Lower lobe of right lung (tissue), 2 donors: ENCODE measurements at regions not wholly inside any gene's neighbourhood (a gene's known extent, or its start where the extent isn't known, plus 50 kb on each side); places are given as distances from the start of the nearest gene placed in this dataset.

Experiments used
- ATAC-seq, 2 donors: fragments of 200-7000 bp; cut with Tn5 transposase; one replicate each; pipeline ENCODE4 v1.9.1; 2020 to 2022; ENCODE audit warnings: mild to moderate bottlenecking in 2 of 2, moderate library complexity in 2 of 2
- DNase-seq: peaks from one replicate; pipeline ENCODE4 v3.0.0-alpha.2; 2020
- H3K27ac ChIP-seq: fragments of 200-600 bp; one replicate; pipeline ENCODE4 v1.8.0; 2022
- H3K27me3 ChIP-seq: fragments of 200-600 bp; one replicate; pipeline ENCODE4 v1.8.0; 2022; ENCODE audit warnings: low read depth
- H3K36me3 ChIP-seq: fragments of 200-600 bp; one replicate; pipeline ENCODE4 v1.8.0; 2022; ENCODE audit warnings: mild to moderate bottlenecking
- H3K4me1 ChIP-seq: fragments of 200-600 bp; one replicate; pipeline ENCODE4 v1.8.0; 2022
- H3K4me3 ChIP-seq: fragments of 200-600 bp; one replicate; pipeline ENCODE4 v1.8.0; 2022; ENCODE audit warnings: mild to moderate bottlenecking
- H3K9me3 ChIP-seq: fragments of 200-600 bp; one replicate; pipeline ENCODE4 v1.8.0; 2022
- intact Hi-C: fragments of 100-400 bp; cut with DNase I; formaldehyde crosslinking; loops from one replicate; pipeline ENCODE4 v1.11.0; 2022
- TF ChIP-seq, protein P1 (sequence below): fragments of 200-600 bp; IDR thresholded peaks from one replicate; pipeline ENCODE4 v1.8.0; 2022; ENCODE audit warnings: antibody characterized with exemption, mild to moderate bottlenecking
- donor health status: DM: no; HTN: yes; CAD: no; lungs with severe emphysema.

DNA sequence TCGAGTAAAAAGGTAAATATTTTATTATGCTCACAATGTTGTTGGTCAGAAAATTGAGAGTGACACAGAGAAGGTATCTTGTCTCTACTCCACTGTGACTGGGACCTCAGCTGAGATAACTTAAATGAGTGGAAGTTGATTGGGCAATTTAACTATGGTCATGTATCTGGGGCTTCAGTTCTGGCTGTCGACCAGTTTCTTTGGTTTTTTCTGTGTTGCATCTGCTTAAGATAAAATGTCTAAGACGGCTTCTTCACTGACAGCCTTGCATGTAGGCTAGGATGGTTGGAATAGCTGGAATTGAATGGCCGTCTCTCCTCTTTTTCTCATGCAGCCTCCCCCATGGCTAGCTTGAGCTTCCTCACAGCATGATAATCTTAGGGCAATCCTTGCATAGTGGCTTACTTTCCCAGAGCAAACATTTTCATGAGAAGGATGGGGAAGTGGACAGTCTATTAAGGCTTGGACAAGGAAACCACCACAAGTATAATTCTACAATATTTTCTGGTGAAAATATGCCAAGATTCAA is 433.7 kb downstream of the KIF2B start:
- Histone ChIP-seq H3K27me3 (no peaks in the 10 kb centered on the region), H3K27ac (no peak overlapping the region), H3K9me3 (no peaks in the 10 kb centered on the region), H3K36me3 (no peaks in the 10 kb centered on the region), H3K4me3 (no peak overlapping the region), H3K4me1 (no peaks in the 10 kb centered on the region)
- intact Hi-C loops = no loop called here
- no peak for DNase-seq
- TF ChIP-seq, protein P1, sequence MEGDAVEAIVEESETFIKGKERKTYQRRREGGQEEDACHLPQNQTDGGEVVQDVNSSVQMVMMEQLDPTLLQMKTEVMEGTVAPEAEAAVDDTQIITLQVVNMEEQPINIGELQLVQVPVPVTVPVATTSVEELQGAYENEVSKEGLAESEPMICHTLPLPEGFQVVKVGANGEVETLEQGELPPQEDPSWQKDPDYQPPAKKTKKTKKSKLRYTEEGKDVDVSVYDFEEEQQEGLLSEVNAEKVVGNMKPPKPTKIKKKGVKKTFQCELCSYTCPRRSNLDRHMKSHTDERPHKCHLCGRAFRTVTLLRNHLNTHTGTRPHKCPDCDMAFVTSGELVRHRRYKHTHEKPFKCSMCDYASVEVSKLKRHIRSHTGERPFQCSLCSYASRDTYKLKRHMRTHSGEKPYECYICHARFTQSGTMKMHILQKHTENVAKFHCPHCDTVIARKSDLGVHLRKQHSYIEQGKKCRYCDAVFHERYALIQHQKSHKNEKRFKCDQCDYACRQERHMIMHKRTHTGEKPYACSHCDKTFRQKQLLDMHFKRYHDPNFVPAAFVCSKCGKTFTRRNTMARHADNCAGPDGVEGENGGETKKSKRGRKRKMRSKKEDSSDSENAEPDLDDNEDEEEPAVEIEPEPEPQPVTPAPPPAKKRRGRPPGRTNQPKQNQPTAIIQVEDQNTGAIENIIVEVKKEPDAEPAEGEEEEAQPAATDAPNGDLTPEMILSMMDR = no peak
- ATAC-seq = no peak

DNA sequence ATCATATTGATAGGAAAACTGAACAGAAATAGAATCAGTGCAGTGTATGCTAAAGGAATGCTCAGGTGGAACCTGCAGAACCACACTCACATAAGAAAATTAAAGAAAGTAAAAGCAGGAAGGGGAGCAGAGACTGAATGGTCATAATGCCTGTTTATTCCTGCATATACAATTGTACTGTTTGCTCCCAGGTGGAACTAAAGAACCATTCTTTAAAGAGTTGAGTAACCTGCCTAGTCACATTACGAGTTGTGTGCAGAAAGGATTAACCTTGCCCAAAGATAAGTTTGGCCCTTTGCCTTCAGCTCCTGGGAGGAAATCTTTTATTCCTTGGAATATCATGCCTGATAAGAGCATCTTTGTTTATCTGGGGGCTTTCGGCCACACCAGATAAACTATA is 434.7 kb downstream of the KIF2B start:
- Histone ChIP-seq H3K27me3 (no peaks in the 10 kb centered on the region), H3K4me1 (no peaks in the 10 kb centered on the region), H3K27ac (no peak overlapping the region), H3K9me3 (no peaks in the 10 kb centered on the region), H3K36me3 (no peaks in the 10 kb centered on the region), H3K4me3 (no peak overlapping the region)
- no peak for ATAC-seq
- intact Hi-C loops = no loop called here
- DNase-seq = no peak
- TF ChIP-seq, protein P1 = no peak

DNA sequence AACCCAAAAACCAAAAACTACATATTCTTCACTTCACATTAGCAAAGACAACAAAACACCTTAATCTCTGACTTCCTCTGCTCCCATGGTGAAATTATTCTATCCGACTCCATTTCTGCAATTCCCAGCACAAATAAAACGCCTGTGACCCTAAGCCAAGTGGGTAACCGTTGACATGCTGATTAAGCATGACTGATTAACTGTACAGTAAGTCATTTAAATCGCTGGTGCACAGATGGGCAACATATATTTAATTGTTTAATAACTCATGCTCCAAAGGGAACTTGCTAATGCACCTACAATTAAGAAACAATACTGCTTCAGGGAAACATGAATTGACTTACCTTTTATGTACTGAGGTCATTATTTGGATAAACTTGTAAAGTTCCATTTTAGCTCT is 436.7 kb downstream of the KIF2B start:
- intact Hi-C loops = no loop called here
- TF ChIP-seq, protein P1 = no peak
- no peaks in the 10 kb centered on the region for H3K4me1 ChIP-seq
- no peaks in the 10 kb centered on the region for H3K27me3 ChIP-seq
- ATAC-seq (no peak), DNase-seq (no peak)
- no peaks in the 10 kb centered on the region for H3K36me3 ChIP-seq
- H3K27ac ChIP-seq = no peak overlapping the region
- no peaks in the 10 kb centered on the region for H3K9me3 ChIP-seq
- H3K4me3 ChIP-seq = no peak overlapping the region

DNA sequence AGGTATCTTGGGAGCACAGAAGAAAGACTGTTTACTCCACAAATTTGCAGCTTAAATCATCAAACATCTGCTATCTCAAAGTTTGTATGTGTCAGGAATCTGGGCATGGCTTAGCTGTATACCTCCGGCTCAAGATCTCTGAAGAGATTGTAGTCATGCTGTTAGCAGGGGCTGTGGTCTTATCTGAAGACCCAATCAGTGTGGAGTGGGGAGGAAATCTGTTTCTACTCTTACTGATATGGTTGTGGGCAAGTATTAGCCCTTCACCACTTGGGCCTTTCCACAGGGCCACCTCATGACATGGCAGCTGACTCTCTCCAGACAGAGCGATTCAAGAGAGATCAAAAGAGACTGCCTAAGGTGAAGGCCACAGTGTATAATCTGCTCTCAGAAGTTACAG is 438.7 kb downstream of the KIF2B start:
- Histone ChIP-seq H3K27ac (no peak overlapping the region), H3K4me1 (no peaks in the 10 kb centered on the region), H3K27me3 (no peaks in the 10 kb centered on the region), H3K36me3 (no peaks in the 10 kb centered on the region), H3K9me3 (peaks cover 3% of the 10 kb centered on the region), H3K4me3 (no peak overlapping the region)
- TF ChIP-seq, protein P1 = no peak
- DNase-seq (no peak), ATAC-seq (no peak)
- intact Hi-C loops = no loop called here

DNA sequence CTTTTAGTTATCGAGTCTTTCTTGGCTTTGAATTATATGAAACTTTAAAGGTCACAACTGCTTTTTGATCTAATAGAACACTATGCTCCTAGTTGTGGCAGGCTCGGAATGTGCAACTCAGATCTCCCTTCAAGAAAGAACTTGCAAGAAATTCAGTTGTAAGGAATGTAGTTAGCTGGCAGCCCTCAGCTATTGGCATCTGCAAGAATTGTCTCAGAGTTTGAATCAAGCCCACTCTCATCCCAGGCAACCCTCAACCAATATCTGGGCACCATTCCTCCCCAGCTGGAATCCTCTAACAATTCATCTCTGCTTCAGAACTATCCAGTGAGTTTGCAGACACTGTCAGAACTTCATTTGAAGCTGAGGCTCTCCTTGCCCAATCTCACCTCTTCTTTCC is 447.2 kb downstream of the KIF2B start:
- ATAC-seq (no peak), DNase-seq (no peak)
- H3K4me3 ChIP-seq = no peak overlapping the region
- no peak overlapping the region for H3K27ac ChIP-seq
- TF ChIP-seq, protein P1 = no peak
- intact Hi-C loops = no loop called here
- H3K27me3 ChIP-seq = no peaks in the 10 kb centered on the region
- peaks cover under 1% of the 10 kb centered on the region for H3K9me3 ChIP-seq
- H3K36me3 ChIP-seq = no peaks in the 10 kb centered on the region
- H3K4me1 ChIP-seq = no peaks in the 10 kb centered on the region

DNA sequence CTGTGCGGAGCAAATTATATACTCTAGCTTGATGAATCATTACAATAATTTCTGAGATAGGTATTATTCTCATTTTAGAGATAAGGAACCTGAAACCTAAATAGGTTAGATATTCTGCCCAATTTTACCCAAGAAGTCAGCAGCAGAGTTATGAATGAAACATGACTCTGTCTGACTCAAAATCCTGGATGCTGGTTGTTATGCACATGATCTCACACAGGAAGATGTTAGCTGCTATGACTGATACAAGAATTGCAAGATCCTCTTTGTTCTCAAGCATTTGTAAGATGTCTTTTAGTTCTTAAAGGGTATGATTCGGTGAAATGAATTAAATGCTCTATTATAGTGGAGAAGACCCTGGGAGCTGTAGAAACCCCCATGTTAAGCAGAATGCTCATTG is 447.8 kb downstream of the KIF2B start:
- intact Hi-C loops = no loop called here
- Histone ChIP-seq H3K4me3 (no peak overlapping the region), H3K27ac (no peak overlapping the region), H3K4me1 (no peaks in the 10 kb centered on the region), H3K9me3 (no peaks in the 10 kb centered on the region), H3K36me3 (no peaks in the 10 kb centered on the region), H3K27me3 (no peaks in the 10 kb centered on the region)
- ATAC-seq = no peak
- DNase-seq = no peak
- TF ChIP-seq, protein P1 = no peak
